GM12864 (cell line): ENCODE measurements at regions not wholly inside any gene's neighbourhood (a gene's known extent, or its start where the extent isn't known, plus 50 kb on each side); places are given as distances from the start of the nearest gene placed in this dataset.

Experiments
- DNase-seq: peaks from one replicate; pipeline ENCODE4 v3.0.0-alpha.2; 2011; ENCODE audit warnings: low read depth
- H3K4me3 ChIP-seq: 2 replicates; pipeline ENCODE4 v1.5.1; 2011; ENCODE audit warnings: mild to moderate bottlenecking, low read depth, low read length, control low read depth
- TF ChIP-seq, protein P1 (sequence below): IDR thresholded peaks from 2 replicates; pipeline ENCODE4 v1.5.1; 2011; ENCODE audit warnings: low read depth, mild to moderate bottlenecking, moderate library complexity, low read length, control low read depth, inconsistent platforms; ENCODE audit errors: missing control alignments

GRCh38 chr4:126058596-126058995 lies 743.8 kb downstream of the FAT4 start:
- no peak for DNase-seq
- no peak overlapping the region for H3K4me3 ChIP-seq
- TF ChIP-seq, protein P1, sequence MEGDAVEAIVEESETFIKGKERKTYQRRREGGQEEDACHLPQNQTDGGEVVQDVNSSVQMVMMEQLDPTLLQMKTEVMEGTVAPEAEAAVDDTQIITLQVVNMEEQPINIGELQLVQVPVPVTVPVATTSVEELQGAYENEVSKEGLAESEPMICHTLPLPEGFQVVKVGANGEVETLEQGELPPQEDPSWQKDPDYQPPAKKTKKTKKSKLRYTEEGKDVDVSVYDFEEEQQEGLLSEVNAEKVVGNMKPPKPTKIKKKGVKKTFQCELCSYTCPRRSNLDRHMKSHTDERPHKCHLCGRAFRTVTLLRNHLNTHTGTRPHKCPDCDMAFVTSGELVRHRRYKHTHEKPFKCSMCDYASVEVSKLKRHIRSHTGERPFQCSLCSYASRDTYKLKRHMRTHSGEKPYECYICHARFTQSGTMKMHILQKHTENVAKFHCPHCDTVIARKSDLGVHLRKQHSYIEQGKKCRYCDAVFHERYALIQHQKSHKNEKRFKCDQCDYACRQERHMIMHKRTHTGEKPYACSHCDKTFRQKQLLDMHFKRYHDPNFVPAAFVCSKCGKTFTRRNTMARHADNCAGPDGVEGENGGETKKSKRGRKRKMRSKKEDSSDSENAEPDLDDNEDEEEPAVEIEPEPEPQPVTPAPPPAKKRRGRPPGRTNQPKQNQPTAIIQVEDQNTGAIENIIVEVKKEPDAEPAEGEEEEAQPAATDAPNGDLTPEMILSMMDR: no peak

GRCh38 chr4:126061655-126062054 lies 746.9 kb downstream of the FAT4 start:
- TF ChIP-seq, protein P1: no peak
- no peak overlapping the region for H3K4me3 ChIP-seq
- DNase-seq: no peak

- no peak overlapping the region for H3K4me3 ChIP-seq
- no peak for DNase-seq
- TF ChIP-seq, protein P1: no peak
Measured at GRCh38 chr4:126065016-126065415, 750.3 kb downstream of the FAT4 start.

DNA sequence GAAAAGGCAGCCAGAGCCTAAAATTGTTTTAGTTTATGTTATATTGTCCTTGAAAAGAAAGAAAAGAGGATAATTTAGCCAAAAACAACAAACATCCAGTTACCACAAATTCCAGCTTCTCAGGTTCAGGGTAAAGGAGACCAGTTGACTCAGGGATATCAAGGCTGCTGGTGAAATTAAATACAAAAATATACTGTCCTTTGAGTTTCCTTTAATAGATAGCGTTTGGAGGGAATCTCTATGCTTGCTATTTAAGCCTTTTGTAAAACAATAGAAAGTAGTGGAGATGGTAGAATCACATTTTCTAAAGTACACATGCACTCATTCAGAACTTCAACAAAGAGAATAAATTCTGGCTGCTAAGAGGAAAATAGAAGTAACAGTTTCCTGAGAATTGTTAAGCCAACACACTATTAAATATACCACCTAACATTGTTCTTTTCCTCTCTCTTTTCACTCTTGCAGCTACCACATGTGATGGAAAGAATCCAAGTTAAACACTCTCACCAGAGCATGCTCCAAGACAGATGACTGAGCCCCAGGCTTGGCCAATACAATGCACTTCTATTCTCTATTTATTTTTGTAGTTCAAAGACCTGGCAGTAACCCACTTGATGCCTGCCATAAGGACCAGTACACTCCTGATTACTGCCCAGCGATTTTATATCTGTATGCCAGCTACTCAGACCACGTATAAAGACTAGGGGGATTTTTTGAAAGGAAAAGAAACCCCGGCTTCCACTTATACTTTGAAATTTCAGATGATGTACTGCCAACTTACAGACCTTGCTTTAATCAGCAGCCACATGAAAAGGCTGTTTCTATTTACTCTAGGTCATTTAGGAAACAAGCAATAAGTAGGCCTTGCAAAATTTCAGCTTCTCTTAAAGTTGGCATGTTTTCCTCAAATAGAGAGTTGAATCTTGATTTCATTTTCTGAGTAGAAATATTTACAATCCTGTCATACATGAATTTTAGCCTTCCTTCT lies 756.9 kb downstream of the FAT4 start:
- no peak for DNase-seq
- TF ChIP-seq, protein P1: no peak
- H3K4me3 ChIP-seq: no peak overlapping the region

DNA sequence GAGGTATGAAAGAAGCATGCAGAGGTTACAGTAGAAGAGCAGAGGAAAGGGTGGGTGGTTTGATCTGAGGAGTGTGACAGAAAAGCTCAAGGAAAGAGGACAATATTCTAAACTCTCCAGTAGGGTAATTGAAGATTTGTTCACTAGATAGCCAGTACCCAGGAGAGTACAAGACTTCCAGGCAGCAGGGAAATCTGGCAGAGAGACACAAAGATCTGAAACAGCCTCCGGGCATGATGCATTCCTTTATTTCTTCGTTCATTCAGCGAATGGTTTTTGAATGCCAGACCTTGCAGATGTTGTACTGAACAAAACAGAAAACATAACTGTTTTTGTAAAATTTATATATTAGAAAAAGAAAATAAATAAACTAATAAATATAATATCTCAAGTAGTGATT lies 766.6 kb downstream of the FAT4 start:
- H3K4me3 ChIP-seq: no peak overlapping the region
- TF ChIP-seq, protein P1: no peak
- DNase-seq: no peak

- TF ChIP-seq, protein P1: no peak
- H3K4me3 ChIP-seq: no peak overlapping the region
- no peak for DNase-seq
Measured at GRCh38 chr4:126086041-126086440, 771.3 kb downstream of the FAT4 start.

DNA sequence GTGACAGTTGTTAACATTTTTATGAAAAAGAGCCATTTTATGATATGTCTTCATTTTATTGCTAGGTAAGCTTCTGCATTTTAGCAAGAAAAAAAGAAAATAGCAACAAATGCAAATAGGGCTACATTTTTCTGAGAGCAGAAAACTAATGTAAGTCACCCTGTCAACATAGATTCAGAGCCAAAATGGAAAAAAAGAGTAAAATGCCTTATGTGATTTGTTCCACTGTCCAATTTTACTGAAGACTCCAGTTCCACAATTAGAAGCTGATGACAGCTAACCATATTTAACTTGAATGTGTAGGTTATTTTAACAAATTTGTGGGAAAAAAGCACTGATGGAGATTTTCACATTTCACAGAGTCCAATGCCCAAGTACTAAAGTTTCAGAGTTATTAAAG lies 772.3 kb downstream of the FAT4 start:
- TF ChIP-seq, protein P1: no peak
- DNase-seq: no peak
- H3K4me3 ChIP-seq: no peak overlapping the region
